Neural crest cell (in vitro differentiated cells): ENCODE measurements at regions not wholly inside any gene's neighbourhood (a gene's known extent, or its start where the extent isn't known, plus 50 kb on each side); places are given as distances from the start of the nearest gene placed in this dataset.

ENCODE experiments used
- DNase-seq: peaks from one replicate; pipeline ENCODE4 v3.0.0; 2021; ENCODE audit warnings: low read depth, mixed read lengths, low spot score
- H3K27ac Mint-ChIP-seq: one replicate; pipeline ENCODE4 v1.8.0; 2021; ENCODE audit warnings: mild to moderate bottlenecking, mixed read lengths; ENCODE audit not compliant: unreplicated experiment
- H3K27me3 Mint-ChIP-seq: 2 replicates; pipeline ENCODE4 v1.8.0; 2021; ENCODE audit warnings: low read depth, mild to moderate bottlenecking, mixed read lengths
- H3K36me3 Mint-ChIP-seq: 2 replicates; pipeline ENCODE4 v1.8.0; 2021; ENCODE audit warnings: low read depth, mild to moderate bottlenecking, mixed read lengths
- H3K4me1 Mint-ChIP-seq: 2 replicates; pipeline ENCODE4 v1.8.0; 2021; ENCODE audit warnings: mixed read lengths
- H3K4me3 Mint-ChIP-seq: one replicate; pipeline ENCODE4 v1.8.0; 2021; ENCODE audit warnings: mild to moderate bottlenecking, mixed read lengths
- H3K9me3 Mint-ChIP-seq: 2 replicates; pipeline ENCODE4 v1.8.0; 2021; ENCODE audit warnings: mixed read lengths
- TF ChIP-seq, protein P1 (sequence below): fragments of 200-600 bp; sonication (generic); conservative IDR thresholded peaks from 2 replicates; pipeline ENCODE4 v1.5.0; 2021; ENCODE audit warnings: antibody characterized with exemption, mild to moderate bottlenecking

DNA sequence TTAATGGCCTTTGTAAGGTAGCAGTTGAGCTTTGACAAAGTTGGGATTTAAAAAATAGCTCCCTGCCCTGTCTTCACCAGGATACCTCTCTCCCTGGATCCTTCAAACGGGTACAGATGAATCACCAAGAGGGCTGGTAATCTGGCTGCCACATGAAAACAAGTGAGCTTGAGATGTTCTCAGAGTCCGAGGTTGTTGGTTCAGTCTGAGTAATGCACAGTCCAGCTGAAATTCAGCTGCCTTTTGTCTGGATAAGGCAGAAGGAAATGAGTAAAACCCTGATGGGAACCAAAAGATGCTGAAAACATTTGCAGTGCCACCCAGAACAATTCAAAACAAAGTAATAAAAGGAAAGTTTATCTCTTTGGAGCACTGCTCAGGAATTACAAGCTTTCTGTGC lies 86.8 kb downstream of the GJA1 start:
- no peak for DNase-seq
- TF ChIP-seq, protein P1, sequence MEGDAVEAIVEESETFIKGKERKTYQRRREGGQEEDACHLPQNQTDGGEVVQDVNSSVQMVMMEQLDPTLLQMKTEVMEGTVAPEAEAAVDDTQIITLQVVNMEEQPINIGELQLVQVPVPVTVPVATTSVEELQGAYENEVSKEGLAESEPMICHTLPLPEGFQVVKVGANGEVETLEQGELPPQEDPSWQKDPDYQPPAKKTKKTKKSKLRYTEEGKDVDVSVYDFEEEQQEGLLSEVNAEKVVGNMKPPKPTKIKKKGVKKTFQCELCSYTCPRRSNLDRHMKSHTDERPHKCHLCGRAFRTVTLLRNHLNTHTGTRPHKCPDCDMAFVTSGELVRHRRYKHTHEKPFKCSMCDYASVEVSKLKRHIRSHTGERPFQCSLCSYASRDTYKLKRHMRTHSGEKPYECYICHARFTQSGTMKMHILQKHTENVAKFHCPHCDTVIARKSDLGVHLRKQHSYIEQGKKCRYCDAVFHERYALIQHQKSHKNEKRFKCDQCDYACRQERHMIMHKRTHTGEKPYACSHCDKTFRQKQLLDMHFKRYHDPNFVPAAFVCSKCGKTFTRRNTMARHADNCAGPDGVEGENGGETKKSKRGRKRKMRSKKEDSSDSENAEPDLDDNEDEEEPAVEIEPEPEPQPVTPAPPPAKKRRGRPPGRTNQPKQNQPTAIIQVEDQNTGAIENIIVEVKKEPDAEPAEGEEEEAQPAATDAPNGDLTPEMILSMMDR, result no peak
- H3K9me3 Mint-ChIP-seq, result no peaks in the 10 kb centered on the region
- no peaks in the 10 kb centered on the region for H3K36me3 Mint-ChIP-seq
- H3K27ac Mint-ChIP-seq, result no peak overlapping the region
- H3K27me3 Mint-ChIP-seq, result no peaks in the 10 kb centered on the region
- H3K4me3 Mint-ChIP-seq, result no peak overlapping the region
- peaks cover 18% of the 10 kb centered on the region for H3K4me1 Mint-ChIP-seq

DNA sequence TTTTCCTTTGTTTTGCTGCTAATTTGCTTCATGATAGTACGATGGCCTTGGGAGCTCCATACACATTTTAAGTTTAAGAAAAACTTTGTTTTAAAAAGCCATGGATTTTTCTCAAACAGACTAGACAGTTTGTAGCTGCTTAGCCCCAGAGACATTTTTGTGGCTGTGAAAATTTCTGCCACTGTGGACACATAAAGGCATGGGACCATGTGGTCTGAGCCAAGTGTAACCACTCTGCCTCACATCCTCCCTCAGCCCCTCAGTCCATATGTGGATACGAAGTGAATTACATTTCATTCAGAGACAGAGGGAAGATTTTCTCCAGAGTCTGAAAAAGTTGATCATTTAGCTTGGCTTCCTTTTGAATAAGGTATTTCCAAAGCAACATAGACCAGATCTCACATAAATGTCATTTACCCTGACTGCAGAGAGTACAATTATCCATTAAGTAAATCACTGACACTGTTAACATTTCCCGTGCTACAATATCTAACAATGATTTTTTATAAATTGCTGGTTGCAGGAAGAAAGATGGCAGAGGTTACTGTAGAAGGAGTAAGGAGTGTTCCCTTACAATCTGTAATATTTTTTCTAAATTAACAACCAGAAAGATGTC lies 87.4 kb downstream of the GJA1 start:
- no peaks in the 10 kb centered on the region for H3K9me3 Mint-ChIP-seq
- peak overlapping the region; percentile 2 for H3K27ac Mint-ChIP-seq
- no peak for DNase-seq
- TF ChIP-seq, protein P1, result no peak
- peaks cover 18% of the 10 kb centered on the region for H3K4me1 Mint-ChIP-seq
- H3K4me3 Mint-ChIP-seq, result no peak overlapping the region
- H3K36me3 Mint-ChIP-seq, result no peaks in the 10 kb centered on the region
- H3K27me3 Mint-ChIP-seq, result no peaks in the 10 kb centered on the region

DNA sequence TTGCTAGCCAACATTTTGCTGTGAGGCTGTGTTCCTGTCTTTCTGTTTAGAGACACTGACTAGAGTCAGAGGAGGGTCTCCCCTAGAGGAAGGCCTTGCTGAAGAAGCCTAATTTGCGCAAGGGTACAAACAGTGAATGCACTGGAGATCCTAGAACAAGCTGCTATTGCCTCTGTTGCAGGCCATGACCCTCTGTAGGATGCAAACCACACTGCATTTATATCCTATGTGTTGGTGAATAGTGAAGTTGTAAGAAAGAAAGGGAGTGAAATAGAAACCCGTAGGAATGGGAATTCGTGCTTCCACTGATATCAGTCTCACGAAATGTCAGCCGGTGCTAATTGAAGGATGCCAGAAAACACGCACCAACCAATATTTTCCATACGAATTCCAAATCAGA lies 88.2 kb downstream of the GJA1 start:
- H3K36me3 Mint-ChIP-seq, result no peaks in the 10 kb centered on the region
- no peaks in the 10 kb centered on the region for H3K9me3 Mint-ChIP-seq
- H3K4me3 Mint-ChIP-seq, result no peak overlapping the region
- peaks cover 18% of the 10 kb centered on the region for H3K4me1 Mint-ChIP-seq
- no peak for DNase-seq
- H3K27me3 Mint-ChIP-seq, result no peaks in the 10 kb centered on the region
- no peak overlapping the region for H3K27ac Mint-ChIP-seq
- TF ChIP-seq, protein P1, result no peak

DNA sequence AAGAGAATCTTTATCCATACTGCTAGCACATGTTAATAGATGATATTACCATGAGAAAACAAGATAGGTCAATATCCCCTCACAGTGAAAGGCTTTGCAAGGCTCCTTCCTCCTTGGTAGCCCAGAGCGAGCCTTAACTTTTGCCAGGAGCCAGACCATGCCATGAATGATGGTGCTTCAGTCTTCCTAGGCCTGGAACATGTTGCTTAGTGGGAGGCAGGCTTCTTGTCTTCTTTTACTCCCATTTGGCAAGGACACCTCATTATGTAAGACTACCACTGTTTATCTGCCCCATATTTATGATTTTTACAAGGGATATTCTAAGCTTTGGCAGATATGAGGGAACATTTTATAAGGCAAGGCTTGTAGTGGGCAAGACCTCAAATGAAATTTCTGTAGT lies 90.8 kb downstream of the GJA1 start:
- Mint-ChIP-seq H3K27me3 (no peaks in the 10 kb centered on the region), H3K36me3 (no peaks in the 10 kb centered on the region), H3K9me3 (no peaks in the 10 kb centered on the region), H3K27ac (no peak overlapping the region), H3K4me1 (peaks cover 8% of the 10 kb centered on the region), H3K4me3 (no peak overlapping the region)
- DNase-seq, result no peak
- TF ChIP-seq, protein P1, result no peak

DNA sequence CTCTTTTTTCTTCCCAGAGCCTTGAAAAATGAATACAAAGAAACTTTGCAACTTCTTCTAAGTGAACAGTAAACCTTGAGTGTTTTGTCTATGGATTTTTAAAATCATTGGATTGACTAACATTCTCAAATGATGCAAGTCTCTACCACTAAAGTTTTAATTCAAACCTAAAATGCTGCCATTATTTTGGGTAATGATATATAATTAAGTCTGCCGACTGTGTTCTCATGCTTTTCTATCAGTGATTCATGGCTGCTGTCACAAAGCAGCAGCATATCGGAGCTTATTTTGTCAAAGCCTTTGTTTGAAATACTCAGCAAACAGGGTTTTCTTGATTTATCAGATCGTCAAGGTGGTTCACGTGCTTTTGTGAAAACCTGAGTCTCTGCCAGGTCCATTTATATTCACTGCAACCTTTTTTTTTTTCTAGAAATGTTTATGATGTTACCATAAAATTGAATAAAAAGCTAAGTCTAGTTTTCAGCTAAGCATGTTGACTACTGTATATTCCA lies 96.3 kb downstream of the GJA1 start:
- TF ChIP-seq, protein P1, result no peak
- Mint-ChIP-seq H3K36me3 (no peaks in the 10 kb centered on the region), H3K4me1 (peaks cover 23% of the 10 kb centered on the region), H3K27me3 (no peaks in the 10 kb centered on the region), H3K4me3 (no peak overlapping the region), H3K9me3 (no peaks in the 10 kb centered on the region), H3K27ac (no peak overlapping the region)
- DNase-seq, result no peak
